AG04449 (cell line): ENCODE measurements at regions not wholly inside any gene's neighbourhood (a gene's known extent, or its start where the extent isn't known, plus 50 kb on each side); places are given as distances from the start of the nearest gene placed in this dataset.

Experiments
- CTCF ChIA-PET: fragments of 350-600 bp; formaldehyde crosslinking; extraction: SDS; loops from one replicate; lab custom pipeline; 2021; ENCODE audit warnings: antibody characterized with exemption; lab: Yijun Ruan, JAX
- POLR2A ChIA-PET: fragments of 400-600, 350-600 bp; formaldehyde crosslinking; extraction: SDS; loops from one replicate; lab custom pipeline; 2020; ENCODE audit warnings: antibody characterized with exemption, inconsistent platforms; lab: Yijun Ruan, JAX
- DNase-seq: peaks from one replicate; pipeline ENCODE4 v3.0.0-alpha.2; 2010; ENCODE audit warnings: low read depth, low spot score
- H3K4me3 ChIP-seq: 2 replicates; pipeline ENCODE4 v1.5.1; 2011; ENCODE audit warnings: low read depth, mild to moderate bottlenecking, control low read depth, low read length
- TF ChIP-seq, protein P1 (sequence below): IDR thresholded peaks from one replicate; pipeline ENCODE4 v1.5.1; 2011; ENCODE audit warnings: mild to moderate bottlenecking, moderate library complexity, low read length, control low read depth, inconsistent platforms; ENCODE audit not compliant: insufficient read depth; ENCODE audit errors: missing control alignments

DNA sequence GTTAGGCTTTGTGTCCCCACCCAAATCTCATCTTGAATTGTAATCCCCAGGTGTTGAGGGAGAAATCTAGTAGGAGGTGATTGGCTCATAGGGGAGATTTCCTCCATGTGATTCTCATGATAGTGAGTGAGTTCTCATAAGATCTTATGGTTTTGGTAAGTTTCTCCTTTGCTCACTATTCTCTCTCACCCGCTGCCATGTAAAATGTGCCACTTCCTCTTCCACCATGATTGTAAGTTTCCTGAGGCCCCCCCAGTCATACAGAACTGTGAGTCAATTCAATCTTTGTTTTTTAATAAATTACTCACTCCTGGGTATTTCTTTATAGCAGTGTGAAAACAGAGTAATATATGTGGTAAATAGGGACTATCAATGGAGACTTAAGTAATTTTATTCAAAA lies 434.5 kb upstream of the OLFM3 start:
- ChIA-PET POLR2A (no interaction called here), CTCF (no interaction called here)
- TF ChIP-seq, protein P1, sequence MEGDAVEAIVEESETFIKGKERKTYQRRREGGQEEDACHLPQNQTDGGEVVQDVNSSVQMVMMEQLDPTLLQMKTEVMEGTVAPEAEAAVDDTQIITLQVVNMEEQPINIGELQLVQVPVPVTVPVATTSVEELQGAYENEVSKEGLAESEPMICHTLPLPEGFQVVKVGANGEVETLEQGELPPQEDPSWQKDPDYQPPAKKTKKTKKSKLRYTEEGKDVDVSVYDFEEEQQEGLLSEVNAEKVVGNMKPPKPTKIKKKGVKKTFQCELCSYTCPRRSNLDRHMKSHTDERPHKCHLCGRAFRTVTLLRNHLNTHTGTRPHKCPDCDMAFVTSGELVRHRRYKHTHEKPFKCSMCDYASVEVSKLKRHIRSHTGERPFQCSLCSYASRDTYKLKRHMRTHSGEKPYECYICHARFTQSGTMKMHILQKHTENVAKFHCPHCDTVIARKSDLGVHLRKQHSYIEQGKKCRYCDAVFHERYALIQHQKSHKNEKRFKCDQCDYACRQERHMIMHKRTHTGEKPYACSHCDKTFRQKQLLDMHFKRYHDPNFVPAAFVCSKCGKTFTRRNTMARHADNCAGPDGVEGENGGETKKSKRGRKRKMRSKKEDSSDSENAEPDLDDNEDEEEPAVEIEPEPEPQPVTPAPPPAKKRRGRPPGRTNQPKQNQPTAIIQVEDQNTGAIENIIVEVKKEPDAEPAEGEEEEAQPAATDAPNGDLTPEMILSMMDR = no peak
- no peak overlapping the region for H3K4me3 ChIP-seq
- DNase-seq = no peak

DNA sequence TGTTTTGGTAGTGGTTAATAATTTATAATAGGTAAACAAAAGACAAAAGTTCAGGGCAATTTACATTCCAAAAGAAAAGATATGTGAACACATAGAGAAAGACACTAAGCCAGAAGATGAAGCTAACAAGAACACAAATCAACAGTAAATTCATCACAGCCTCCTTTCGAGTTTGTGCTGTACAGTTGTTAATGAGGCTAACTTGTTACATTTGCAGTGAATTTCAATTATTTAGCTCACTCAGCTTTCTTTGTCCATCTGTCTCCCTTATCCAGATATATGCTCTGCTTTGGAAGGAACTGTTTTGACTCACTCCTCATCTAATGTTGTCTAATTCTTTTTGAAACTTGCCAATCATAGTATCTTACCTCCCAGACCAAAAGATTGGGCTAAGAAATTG lies 423.3 kb upstream of the OLFM3 start:
- ChIA-PET POLR2A (no interaction called here), CTCF (no interaction called here)
- TF ChIP-seq, protein P1 = no peak
- no peak overlapping the region for H3K4me3 ChIP-seq
- no peak for DNase-seq
